HUES64 (cell line): ENCODE measurements at regions not wholly inside any gene's neighbourhood (a gene's known extent, or its start where the extent isn't known, plus 50 kb on each side); places are given as distances from the start of the nearest gene placed in this dataset.

Experiments
- H3K27ac ChIP-seq: 2 replicates; pipeline ENCODE4 v1.7.0; 2013; ENCODE audit warnings: low read depth, low read length, inconsistent platforms
- H3K27me3 ChIP-seq: 2 replicates; pipeline ENCODE4 v1.6.1; 2013; ENCODE audit warnings: mild to moderate bottlenecking, low read length; ENCODE audit not compliant: insufficient read depth
- H3K36me3 ChIP-seq: 2 replicates; pipeline ENCODE4 v1.6.1; 2013; ENCODE audit warnings: mild to moderate bottlenecking, low read length; ENCODE audit not compliant: insufficient read depth
- H3K4me1 ChIP-seq: 2 replicates; pipeline ENCODE4 v1.6.1; 2013; ENCODE audit warnings: mild to moderate bottlenecking, low read length, moderate library complexity; ENCODE audit not compliant: insufficient read depth
- H3K4me3 ChIP-seq: 2 replicates; pipeline ENCODE4 v1.5.1; 2013; ENCODE audit warnings: mild to moderate bottlenecking, low read length, moderate library complexity
- H3K9ac ChIP-seq: 2 replicates; pipeline ENCODE4 v1.6.1; 2013; ENCODE audit warnings: mild to moderate bottlenecking, low read depth, low read length
- H3K9me3 ChIP-seq: 2 replicates; pipeline ENCODE4 v1.6.1; 2013; ENCODE audit warnings: low read depth, low read length; ENCODE audit not compliant: insufficient read depth
- WGBS: fragments of 150-250, 120-280 bp; methylation state at CpG from one replicate; pipeline ENCODE4 v1.1.7; 2013; ENCODE audit warnings: missing lambda C conversion rate; 5-methylcytosine and 5-hydroxymethylcytosine counted together

DNA sequence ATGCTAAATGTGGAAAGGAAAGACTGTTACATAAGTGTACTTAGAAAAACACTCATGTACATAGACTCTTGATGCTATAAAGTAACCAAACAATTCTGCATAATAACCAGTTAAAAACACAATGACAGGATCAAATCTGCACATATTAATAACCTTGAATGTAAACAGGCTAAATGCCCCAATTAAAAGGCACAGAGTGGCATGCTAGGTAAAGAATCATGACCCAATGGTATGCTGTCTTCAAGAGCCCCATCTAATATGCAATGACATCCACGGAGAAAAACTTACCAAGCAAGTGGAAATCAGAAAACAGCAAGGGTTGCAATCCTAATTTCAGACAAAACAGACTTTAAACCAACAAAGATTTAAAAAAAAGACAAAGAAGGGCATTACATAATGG lies 644.8 kb upstream of the PKN2 start:
- WGBS = 93% methylated on average over 1 of the region's 1 CpG

DNA sequence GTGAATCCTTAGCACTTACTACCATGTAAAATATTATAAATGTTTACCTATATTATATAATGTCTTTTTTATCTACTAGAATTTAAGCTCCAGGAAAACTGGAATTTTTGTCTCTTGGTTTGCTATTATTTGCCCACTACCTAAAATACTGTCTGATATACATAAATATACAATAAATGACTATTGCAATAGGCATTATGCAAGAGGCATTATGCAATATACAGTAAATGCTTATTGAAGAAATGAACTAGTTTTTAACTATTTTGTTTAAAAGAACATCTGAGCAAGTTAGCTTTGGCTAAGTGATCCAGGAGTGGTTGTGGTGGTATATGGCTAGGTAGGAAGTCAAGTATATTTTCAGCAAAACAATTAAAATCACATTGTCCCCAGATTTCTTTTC lies 640.2 kb upstream of the PKN2 start:
- H3K27me3 ChIP-seq = no peaks in the 10 kb centered on the region
- H3K36me3 ChIP-seq = no peaks in the 10 kb centered on the region
- H3K4me3 ChIP-seq = no peak overlapping the region
- H3K27ac ChIP-seq = no peak overlapping the region
- H3K9ac ChIP-seq = no peak overlapping the region
- H3K9me3 ChIP-seq = peaks cover 6% of the 10 kb centered on the region; the same call in 1 of the 2 replicates
- H3K4me1 ChIP-seq = no peaks in the 10 kb centered on the region

More for the DNA sequence above, 644.8 kb upstream of the PKN2 start:
- no peak overlapping the region for H3K27ac ChIP-seq
- peaks cover 6% of the 10 kb centered on the region; the same call in 1 of the 2 replicates for H3K9me3 ChIP-seq
- no peak overlapping the region for H3K9ac ChIP-seq
- H3K27me3 ChIP-seq = no peaks in the 10 kb centered on the region
- no peak overlapping the region for H3K4me3 ChIP-seq
- H3K36me3 ChIP-seq = no peaks in the 10 kb centered on the region
- H3K4me1 ChIP-seq = no peaks in the 10 kb centered on the region

DNA sequence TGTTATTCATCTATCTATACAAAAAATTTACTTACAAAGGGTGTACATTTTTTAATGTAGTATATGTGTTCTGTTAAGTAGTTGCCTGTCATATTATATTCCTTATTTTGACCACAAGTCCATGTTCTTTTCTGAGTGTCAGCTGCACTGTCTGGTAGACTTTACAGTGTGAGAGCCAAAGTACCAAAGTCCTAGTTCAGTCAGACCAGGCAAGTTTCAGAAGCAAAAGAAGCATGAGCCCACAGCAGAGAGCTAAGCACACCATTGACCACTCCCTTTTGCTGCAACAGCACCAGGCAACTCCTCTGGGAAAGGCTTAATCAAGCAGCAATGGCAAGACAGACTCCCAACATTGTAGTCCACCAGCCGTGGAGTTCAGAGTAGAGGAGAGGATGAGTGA lies 631.9 kb upstream of the PKN2 start:
- 81% methylated on average over 1 of the region's 1 CpG for WGBS
- no peaks in the 10 kb centered on the region for H3K27me3 ChIP-seq

DNA sequence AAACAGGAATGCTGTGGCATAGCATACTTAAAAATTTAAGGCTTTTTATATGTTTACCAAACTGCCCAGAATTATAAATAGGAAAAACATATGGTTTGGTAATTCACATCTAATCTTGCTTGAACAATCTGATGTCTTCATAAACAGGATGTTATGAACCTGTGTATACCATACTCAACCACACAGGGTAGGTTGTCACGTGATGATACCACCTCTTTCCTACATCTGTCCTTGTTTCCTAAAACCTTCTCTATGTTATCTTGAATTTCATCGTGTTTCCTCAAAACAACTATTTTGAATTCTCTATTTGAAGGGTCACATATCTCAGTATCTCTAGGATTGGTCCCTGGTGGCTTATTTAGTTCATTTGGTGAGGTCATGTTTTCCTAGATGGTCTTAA lies 631.0 kb upstream of the PKN2 start:
- no peak overlapping the region for H3K27ac ChIP-seq
- H3K4me3 ChIP-seq = no peak overlapping the region
- no peaks in the 10 kb centered on the region for H3K36me3 ChIP-seq
- no peaks in the 10 kb centered on the region for H3K27me3 ChIP-seq
- no peak overlapping the region for H3K9ac ChIP-seq
- 96% methylated on average over 2 of the region's 2 CpGs for WGBS
- H3K4me1 ChIP-seq = no peaks in the 10 kb centered on the region
- no peaks in the 10 kb centered on the region for H3K9me3 ChIP-seq

More for the DNA sequence above, 631.9 kb upstream of the PKN2 start:
- Histone ChIP-seq H3K4me1 (no peaks in the 10 kb centered on the region), H3K36me3 (no peaks in the 10 kb centered on the region), H3K9me3 (no peaks in the 10 kb centered on the region), H3K9ac (no peak overlapping the region), H3K27ac (no peak overlapping the region), H3K4me3 (no peak overlapping the region)

GRCh38 chr1:88056881-88057280 lies 627.2 kb upstream of the PKN2 start:
- Histone ChIP-seq H3K4me3 (no peak overlapping the region), H3K27ac (no peak overlapping the region), H3K36me3 (no peaks in the 10 kb centered on the region), H3K9me3 (no peaks in the 10 kb centered on the region), H3K27me3 (no peaks in the 10 kb centered on the region), H3K4me1 (no peaks in the 10 kb centered on the region), H3K9ac (no peak overlapping the region)
- 98% methylated on average over 3 of the region's 3 CpGs for WGBS

GRCh38 chr1:88058205-88058604 lies 625.9 kb upstream of the PKN2 start:
- H3K4me3 ChIP-seq = no peak overlapping the region
- no peaks in the 10 kb centered on the region for H3K4me1 ChIP-seq
- no peaks in the 10 kb centered on the region for H3K27me3 ChIP-seq
- H3K9ac ChIP-seq = no peak overlapping the region
- WGBS = 97% methylated on average over 2 of the region's 2 CpGs
- H3K36me3 ChIP-seq = no peaks in the 10 kb centered on the region
- H3K27ac ChIP-seq = no peak overlapping the region
- no peaks in the 10 kb centered on the region for H3K9me3 ChIP-seq

GRCh38 chr1:88060112-88060673 lies 623.9 kb upstream of the PKN2 start:
- H3K27me3 ChIP-seq = no peaks in the 10 kb centered on the region
- H3K9me3 ChIP-seq = no peaks in the 10 kb centered on the region
- H3K4me3 ChIP-seq = no peak overlapping the region
- 82% methylated on average over 1 of the region's 1 CpG for WGBS
- no peak overlapping the region for H3K9ac ChIP-seq
- H3K4me1 ChIP-seq = no peaks in the 10 kb centered on the region
- H3K36me3 ChIP-seq = no peaks in the 10 kb centered on the region
- no peak overlapping the region for H3K27ac ChIP-seq

DNA sequence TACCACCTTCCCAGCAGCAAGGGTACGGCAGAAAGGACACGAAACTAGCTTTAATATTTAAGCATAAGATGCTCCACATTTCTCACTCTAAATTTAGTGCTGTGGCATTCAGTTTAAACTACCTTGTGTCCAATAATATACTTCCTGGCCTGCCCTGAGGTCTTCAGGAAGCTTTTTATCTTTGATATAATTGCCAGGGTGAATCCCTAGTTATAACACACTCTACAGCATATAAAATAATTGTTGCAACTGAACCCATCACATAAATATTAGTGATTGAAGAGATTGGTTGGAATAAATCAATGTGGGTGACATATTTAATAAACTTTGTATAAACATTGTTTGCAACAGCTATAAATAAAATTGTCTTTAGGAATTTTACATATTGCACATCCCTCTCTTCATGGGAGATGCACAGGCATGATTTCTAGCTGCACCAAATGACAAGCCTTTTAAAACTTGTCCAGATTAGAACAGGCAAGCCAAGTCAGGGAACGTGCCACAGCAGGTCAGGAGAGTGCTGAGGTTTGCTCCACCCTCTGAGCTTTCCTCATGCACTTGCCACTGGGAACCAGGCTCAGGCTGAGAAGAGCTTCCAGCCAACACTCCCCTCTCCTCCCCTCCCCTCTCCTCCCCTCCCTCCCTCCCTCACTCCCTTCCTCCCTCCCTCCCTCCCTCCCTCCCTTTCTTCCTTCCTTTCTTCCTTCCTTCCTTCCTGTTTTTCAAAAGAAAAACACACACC lies 623.2 kb upstream of the PKN2 start:
- 91% methylated on average over 3 of the region's 3 CpGs for WGBS
- no peak overlapping the region for H3K9ac ChIP-seq
- H3K27me3 ChIP-seq = no peaks in the 10 kb centered on the region

DNA sequence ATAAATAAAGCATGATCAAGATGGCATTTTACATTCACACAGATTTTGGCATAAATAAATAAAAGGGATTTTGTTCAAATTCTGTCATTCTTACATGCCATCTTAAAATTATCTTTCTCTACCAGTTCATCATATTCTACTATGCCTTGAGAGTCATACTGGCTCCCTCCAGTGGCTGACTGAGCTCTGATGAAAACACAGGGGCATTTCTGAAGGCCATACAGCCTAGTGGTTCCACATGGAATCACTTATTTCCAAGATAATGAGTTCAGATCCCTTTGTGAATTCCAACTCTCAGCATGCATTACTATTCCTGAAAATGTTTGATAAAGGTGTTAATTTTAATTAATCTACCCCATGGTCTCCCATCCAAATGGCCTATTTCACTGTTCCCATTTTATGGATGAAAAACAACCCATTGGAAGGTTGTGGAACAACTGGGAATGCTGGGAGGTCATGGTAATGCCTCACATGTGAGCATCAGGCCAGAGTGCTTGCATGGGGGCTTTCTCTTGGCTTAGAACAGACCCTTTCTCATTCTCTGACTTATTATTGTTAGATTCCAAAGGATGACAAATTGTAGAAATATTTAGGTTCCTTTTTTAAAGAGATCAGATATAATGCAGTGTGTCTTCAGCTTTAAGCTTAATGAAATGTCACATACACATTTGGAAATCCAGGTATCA lies 622.4 kb upstream of the PKN2 start:
- no peaks in the 10 kb centered on the region for H3K36me3 ChIP-seq
- H3K9ac ChIP-seq = no peak overlapping the region
- H3K27ac ChIP-seq = no peak overlapping the region
- no peaks in the 10 kb centered on the region for H3K27me3 ChIP-seq
- no peaks in the 10 kb centered on the region for H3K4me1 ChIP-seq
- H3K4me3 ChIP-seq = no peak overlapping the region
- H3K9me3 ChIP-seq = no peaks in the 10 kb centered on the region

More for the DNA sequence above, 623.2 kb upstream of the PKN2 start:
- Histone ChIP-seq H3K36me3 (no peaks in the 10 kb centered on the region), H3K27ac (no peak overlapping the region), H3K9me3 (no peaks in the 10 kb centered on the region), H3K4me3 (no peak overlapping the region), H3K4me1 (no peaks in the 10 kb centered on the region)

DNA sequence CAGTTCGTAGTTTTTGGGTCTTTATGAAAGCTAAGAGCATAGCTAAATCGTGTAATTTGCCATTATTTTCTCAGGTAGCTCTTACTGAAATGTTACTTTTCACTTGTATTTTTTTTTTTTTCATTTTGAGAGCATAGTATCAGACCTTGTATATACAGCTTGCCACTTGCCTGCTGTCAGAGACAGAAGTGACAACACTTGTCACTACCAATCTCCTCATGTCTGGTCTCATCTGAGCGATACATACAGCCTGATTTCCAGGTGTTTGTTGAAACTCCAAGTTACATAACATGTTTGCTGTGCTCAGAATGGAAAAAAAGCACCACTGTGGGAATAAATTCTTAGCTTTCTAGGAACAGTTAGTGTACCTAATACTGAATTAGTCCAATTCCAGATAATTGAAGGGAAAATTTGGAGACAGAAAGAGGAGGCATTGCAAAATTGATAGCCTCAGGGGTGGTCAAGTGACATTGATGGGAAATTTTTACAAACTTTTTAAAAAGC lies 621.4 kb upstream of the PKN2 start:
- H3K9ac ChIP-seq = no peak overlapping the region
- no peaks in the 10 kb centered on the region for H3K27me3 ChIP-seq
- no peaks in the 10 kb centered on the region for H3K36me3 ChIP-seq
- WGBS = 91% methylated on average over 3 of the region's 3 CpGs
- no peaks in the 10 kb centered on the region for H3K9me3 ChIP-seq
- H3K27ac ChIP-seq = no peak overlapping the region
- no peak overlapping the region for H3K4me3 ChIP-seq
- H3K4me1 ChIP-seq = no peaks in the 10 kb centered on the region

DNA sequence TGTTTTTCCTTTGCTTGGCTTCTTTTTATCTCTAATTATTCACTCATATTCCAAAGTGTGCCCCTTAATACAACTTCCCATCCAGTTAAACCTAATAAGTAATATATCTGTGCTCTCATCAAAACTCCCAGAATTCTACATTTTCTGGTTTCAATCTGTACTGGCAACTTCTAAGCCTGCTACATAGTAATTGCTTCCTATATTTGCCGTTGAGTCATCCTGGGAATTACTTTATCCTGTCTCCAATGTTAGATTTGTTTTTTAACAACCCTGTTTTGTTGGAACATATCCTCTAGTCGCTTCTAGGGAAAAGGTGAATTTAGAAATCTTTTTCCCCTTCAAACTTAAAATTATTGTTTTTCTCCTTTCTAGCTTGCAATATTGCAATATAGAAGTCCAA lies 620.5 kb upstream of the PKN2 start:
- Histone ChIP-seq H3K4me1 (no peaks in the 10 kb centered on the region), H3K27ac (no peak overlapping the region), H3K36me3 (no peaks in the 10 kb centered on the region), H3K9ac (no peak overlapping the region), H3K4me3 (no peak overlapping the region), H3K9me3 (no peaks in the 10 kb centered on the region), H3K27me3 (no peaks in the 10 kb centered on the region)
- 97% methylated on average over 2 of the region's 2 CpGs for WGBS
